Neural progenitor cell (in vitro differentiated cells): ENCODE measurements at regions not wholly inside any gene's neighbourhood (a gene's known extent, or its start where the extent isn't known, plus 50 kb on each side); places are given as distances from the start of the nearest gene placed in this dataset.

Source experiments
- DNase-seq: peaks from one replicate; pipeline ENCODE4 v3.0.0-alpha.2; 2016; ENCODE audit warnings: low spot score
- H2AFZ ChIP-seq: fragments of 200-600 bp; sonication (generic); replicated peaks from 2 replicates; pipeline ENCODE4 v1.6.1; 2016; ENCODE audit warnings: antibody characterized with exemption
- H3F3A ChIP-seq: fragments of 200-600 bp; sonication (generic); 2 replicates; pipeline ENCODE4 v1.6.1; 2016; ENCODE audit warnings: antibody characterized with exemption, low read depth
- H3K27ac ChIP-seq: fragments of 200-600 bp; sonication (generic); 2 replicates; pipeline ENCODE4 v1.5.1; 2016; ENCODE audit warnings: mild to moderate bottlenecking
- H3K27me3 ChIP-seq: fragments of 200-600 bp; sonication (generic); 2 replicates; pipeline ENCODE4 v1.6.1; 2016; ENCODE audit warnings: mild to moderate bottlenecking, moderate library complexity
- H3K36me3 ChIP-seq: fragments of 200-600 bp; sonication (generic); 2 replicates; pipeline ENCODE4 v1.5.1; 2016
- H3K4me1 ChIP-seq: fragments of 200-600 bp; sonication (generic); 2 replicates; pipeline ENCODE4 v1.6.1; 2016; ENCODE audit warnings: mixed run types
- H3K4me2 ChIP-seq: fragments of 200-600 bp; sonication (generic); 2 replicates; pipeline ENCODE4 v1.6.1; 2016
- H3K4me3 ChIP-seq: fragments of 200-600 bp; sonication (generic); 2 replicates; pipeline ENCODE4 v1.5.1; 2016
- H3K79me2 ChIP-seq: fragments of 200-600 bp; sonication (generic); 2 replicates; pipeline ENCODE4 v1.6.1; 2016; ENCODE audit warnings: low read depth
- H3K9ac ChIP-seq: fragments of 200-600 bp; sonication (generic); 2 replicates; pipeline ENCODE4 v1.6.1; 2016
- H3K9me3 ChIP-seq: fragments of 200-600 bp; sonication (generic); 2 replicates; pipeline ENCODE4 v1.5.1; 2016; ENCODE audit warnings: low read depth
- H4K20me1 ChIP-seq: fragments of 200-600 bp; sonication (generic); 2 replicates; pipeline ENCODE4 v1.6.1; 2016; ENCODE audit warnings: low read depth
- H3K27ac Mint-ChIP-seq: 3 replicates; pipeline ENCODE4 v1.8.0; 2021; ENCODE audit warnings: mixed read lengths
- H3K27me3 Mint-ChIP-seq: 2 replicates; pipeline ENCODE4 v1.8.0; 2022; ENCODE audit warnings: low read depth, mild to moderate bottlenecking, inconsistent platforms, moderate library complexity, mixed read lengths; ENCODE audit not compliant: insufficient read depth
- H3K36me3 Mint-ChIP-seq: 3 replicates; pipeline ENCODE4 v1.8.0; 2021; ENCODE audit warnings: mixed read lengths
- H3K4me1 Mint-ChIP-seq: 3 replicates; pipeline ENCODE4 v1.8.0; 2021; ENCODE audit warnings: mixed read lengths
- H3K4me3 Mint-ChIP-seq: 3 replicates; pipeline ENCODE4 v1.8.0; 2021; ENCODE audit warnings: mild to moderate bottlenecking, moderate library complexity, mixed read lengths
- H3K9me3 Mint-ChIP-seq: 3 replicates; pipeline ENCODE4 v1.8.0; 2020; ENCODE audit warnings: mixed read lengths
- EZH2 ChIP-seq: fragments of 200-600 bp; sonication (generic); IDR thresholded peaks from 2 replicates; pipeline ENCODE4 v1.6.1; 2017; ENCODE audit warnings: antibody characterized with exemption, mild to moderate bottlenecking, moderate library complexity
- EZH2phosphoT487 ChIP-seq: fragments of 200-600 bp; sonication (generic); IDR thresholded peaks from 2 replicates; pipeline ENCODE4 v1.6.1; 2017; ENCODE audit warnings: antibody characterized with exemption
- TF ChIP-seq, protein P1 (sequence below): fragments of 200-600 bp; sonication (generic); IDR thresholded peaks from 2 replicates; pipeline ENCODE4 v1.5.1; 2017; ENCODE audit warnings: antibody characterized with exemption, mild to moderate bottlenecking

DNA sequence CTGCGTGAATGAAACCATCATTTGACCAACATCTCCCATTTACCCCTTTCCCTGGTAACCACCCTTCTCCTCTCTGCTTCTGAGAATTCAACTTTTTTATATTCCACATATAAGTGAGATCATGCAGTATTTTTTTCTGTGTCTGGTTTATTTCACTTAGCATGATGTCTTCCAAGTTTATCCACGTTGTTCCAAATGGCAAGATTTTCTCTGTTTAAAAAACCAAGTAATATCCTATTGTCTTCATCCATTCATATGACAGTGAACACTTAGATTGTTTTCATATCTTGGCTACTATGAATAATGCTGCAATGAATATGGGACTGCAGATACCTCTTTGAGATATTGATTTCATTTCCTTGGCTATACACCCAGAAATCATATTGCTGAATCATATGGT lies 362.4 kb upstream of the SLC7A11 start:
- Mint-ChIP-seq H3K9me3 (peaks cover 40% of the 10 kb centered on the region), H3K36me3 (peaks cover 1% of the 10 kb centered on the region), H3K27ac (no peak overlapping the region), H3K4me1 (no peaks in the 10 kb centered on the region), H3K27me3 (peaks cover 3% of the 10 kb centered on the region), H3K4me3 (no peak overlapping the region)
- Histone ChIP-seq H3K4me2 (no peak overlapping the region), H3K9ac (no peak overlapping the region), H2AFZ (no peak overlapping the region), H3K4me1 (no peaks in the 10 kb centered on the region), H3K36me3 (no peaks in the 10 kb centered on the region), H3K27ac (no peak overlapping the region), H4K20me1 (no peaks in the 10 kb centered on the region), H3K9me3 (peaks cover 4% of the 10 kb centered on the region), H3K4me3 (no peak overlapping the region), H3K27me3 (no peaks in the 10 kb centered on the region), H3F3A (no peaks in the 10 kb centered on the region), H3K79me2 (no peaks in the 10 kb centered on the region)
- no peak for DNase-seq
- TF ChIP-seq EZH2 (no peak), EZH2phosphoT487 (no peak)
- TF ChIP-seq, protein P1, sequence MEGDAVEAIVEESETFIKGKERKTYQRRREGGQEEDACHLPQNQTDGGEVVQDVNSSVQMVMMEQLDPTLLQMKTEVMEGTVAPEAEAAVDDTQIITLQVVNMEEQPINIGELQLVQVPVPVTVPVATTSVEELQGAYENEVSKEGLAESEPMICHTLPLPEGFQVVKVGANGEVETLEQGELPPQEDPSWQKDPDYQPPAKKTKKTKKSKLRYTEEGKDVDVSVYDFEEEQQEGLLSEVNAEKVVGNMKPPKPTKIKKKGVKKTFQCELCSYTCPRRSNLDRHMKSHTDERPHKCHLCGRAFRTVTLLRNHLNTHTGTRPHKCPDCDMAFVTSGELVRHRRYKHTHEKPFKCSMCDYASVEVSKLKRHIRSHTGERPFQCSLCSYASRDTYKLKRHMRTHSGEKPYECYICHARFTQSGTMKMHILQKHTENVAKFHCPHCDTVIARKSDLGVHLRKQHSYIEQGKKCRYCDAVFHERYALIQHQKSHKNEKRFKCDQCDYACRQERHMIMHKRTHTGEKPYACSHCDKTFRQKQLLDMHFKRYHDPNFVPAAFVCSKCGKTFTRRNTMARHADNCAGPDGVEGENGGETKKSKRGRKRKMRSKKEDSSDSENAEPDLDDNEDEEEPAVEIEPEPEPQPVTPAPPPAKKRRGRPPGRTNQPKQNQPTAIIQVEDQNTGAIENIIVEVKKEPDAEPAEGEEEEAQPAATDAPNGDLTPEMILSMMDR: no peak

GRCh38 chr4:138602664-138603063 lies 360.5 kb upstream of the SLC7A11 start:
- no peaks in the 10 kb centered on the region for H3K27me3 ChIP-seq
- no peak overlapping the region for H3K4me3 ChIP-seq
- no peak overlapping the region for H3K9ac ChIP-seq
- no peaks in the 10 kb centered on the region for H3K4me1 Mint-ChIP-seq
- peaks cover 4% of the 10 kb centered on the region for H3K9me3 ChIP-seq
- no peaks in the 10 kb centered on the region for H3F3A ChIP-seq
- H3K27ac Mint-ChIP-seq: no peak overlapping the region
- no peaks in the 10 kb centered on the region for H3K79me2 ChIP-seq
- H3K4me2 ChIP-seq: no peak overlapping the region
- TF ChIP-seq, protein P1: no peak
- no peak for TF ChIP-seq EZH2
- TF ChIP-seq EZH2phosphoT487: no peak
- H3K4me1 ChIP-seq: no peaks in the 10 kb centered on the region
- H3K4me3 Mint-ChIP-seq: no peak overlapping the region
- peaks cover 1% of the 10 kb centered on the region for H3K36me3 Mint-ChIP-seq
- H3K27ac ChIP-seq: no peak overlapping the region
- no peak overlapping the region for H2AFZ ChIP-seq
- peaks cover 38% of the 10 kb centered on the region for H3K9me3 Mint-ChIP-seq
- H3K36me3 ChIP-seq: no peaks in the 10 kb centered on the region
- H4K20me1 ChIP-seq: no peaks in the 10 kb centered on the region
- no peak for DNase-seq
- no peaks in the 10 kb centered on the region for H3K27me3 Mint-ChIP-seq

DNA sequence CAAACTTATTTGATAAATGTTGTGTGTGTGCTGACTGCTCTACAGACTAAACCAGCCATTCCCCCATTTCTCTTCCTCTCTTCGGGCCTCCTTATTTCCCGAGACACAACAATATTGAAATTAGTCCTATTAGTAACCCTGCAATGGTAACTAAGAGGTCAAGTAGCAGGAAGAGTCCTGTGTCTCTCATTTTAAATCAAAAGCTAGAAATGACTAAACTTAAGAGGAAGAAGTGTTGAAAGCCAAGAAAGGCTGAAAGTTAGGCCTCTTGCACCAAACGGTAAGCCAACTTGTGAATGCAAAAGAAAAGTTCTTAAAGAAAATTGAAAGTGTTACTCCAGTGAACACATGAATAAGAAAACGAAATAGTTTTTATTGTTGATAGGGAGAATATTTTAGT lies 357.8 kb upstream of the SLC7A11 start:
- Mint-ChIP-seq H3K27ac (peak overlapping the region; percentile 42), H3K27me3 (peaks cover under 1% of the 10 kb centered on the region)

More for the DNA sequence above, 357.8 kb upstream of the SLC7A11 start:
- no peaks in the 10 kb centered on the region for H3K4me1 Mint-ChIP-seq
- DNase-seq: no peak
- no peaks in the 10 kb centered on the region for H3K27me3 ChIP-seq
- no peak overlapping the region for H3K4me3 Mint-ChIP-seq
- no peak overlapping the region for H3K4me3 ChIP-seq
- H3K9me3 Mint-ChIP-seq: peaks cover 34% of the 10 kb centered on the region
- H2AFZ ChIP-seq: no peak overlapping the region
- H3K79me2 ChIP-seq: no peaks in the 10 kb centered on the region
- no peak overlapping the region for H3K9ac ChIP-seq
- no peaks in the 10 kb centered on the region for H3K36me3 ChIP-seq
- TF ChIP-seq, protein P1: no peak
- TF ChIP-seq EZH2phosphoT487: no peak
- no peak for TF ChIP-seq EZH2
- no peaks in the 10 kb centered on the region for H4K20me1 ChIP-seq
- no peaks in the 10 kb centered on the region for H3F3A ChIP-seq
- no peaks in the 10 kb centered on the region for H3K4me1 ChIP-seq
- H3K4me2 ChIP-seq: no peak overlapping the region
- no peak overlapping the region for H3K27ac ChIP-seq
- H3K36me3 Mint-ChIP-seq: no peaks in the 10 kb centered on the region
- peaks cover 4% of the 10 kb centered on the region for H3K9me3 ChIP-seq
